Fibroblast of lung (primary cell): ENCODE measurements at regions not wholly inside any gene's neighbourhood (a gene's known extent, or its start where the extent isn't known, plus 50 kb on each side); places are given as distances from the start of the nearest gene placed in this dataset.

Source experiments
- EZH2 ChIP-seq: IDR thresholded peaks from 2 replicates; pipeline ENCODE4 v1.5.1; 2012; ENCODE audit warnings: low read length, control low read depth, mild to moderate bottlenecking; ENCODE audit errors: missing control alignments
- TF ChIP-seq, protein P1 (sequence below), 2 donors: IDR thresholded peaks in 1 of 2; conservative IDR thresholded peaks in 1 of 2; 1 replicate in 1 of 2; 2 replicates in 1 of 2; pipeline ENCODE4 v1.5.1; 2011 to 2012; ENCODE audit warnings: low read length in 2 of 2, control low read depth in 1 of 2, inconsistent platforms in 1 of 2, low read depth in 1 of 2, mild to moderate bottlenecking in 1 of 2

DNA sequence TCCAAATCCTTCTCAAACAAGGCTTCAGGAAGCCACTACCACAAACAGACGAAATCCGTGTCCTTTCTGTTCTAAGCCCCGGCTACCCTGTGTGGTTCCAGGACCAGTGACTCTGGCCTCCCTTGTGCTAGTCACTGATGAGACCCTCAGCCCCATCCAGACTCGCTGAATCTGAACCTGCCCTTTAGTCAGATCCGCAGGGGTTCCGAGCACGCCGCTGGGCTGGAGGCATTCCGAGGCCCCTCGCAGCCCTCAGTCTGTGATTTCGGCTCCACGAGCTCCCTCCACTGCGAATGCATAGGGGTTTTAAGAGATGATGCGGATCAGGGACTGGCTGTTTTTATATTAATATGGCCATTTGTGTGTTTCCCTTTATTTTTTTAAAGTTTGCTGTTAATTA is 292.7 kb downstream of the IRF8 start:
- TF ChIP-seq, protein P1, sequence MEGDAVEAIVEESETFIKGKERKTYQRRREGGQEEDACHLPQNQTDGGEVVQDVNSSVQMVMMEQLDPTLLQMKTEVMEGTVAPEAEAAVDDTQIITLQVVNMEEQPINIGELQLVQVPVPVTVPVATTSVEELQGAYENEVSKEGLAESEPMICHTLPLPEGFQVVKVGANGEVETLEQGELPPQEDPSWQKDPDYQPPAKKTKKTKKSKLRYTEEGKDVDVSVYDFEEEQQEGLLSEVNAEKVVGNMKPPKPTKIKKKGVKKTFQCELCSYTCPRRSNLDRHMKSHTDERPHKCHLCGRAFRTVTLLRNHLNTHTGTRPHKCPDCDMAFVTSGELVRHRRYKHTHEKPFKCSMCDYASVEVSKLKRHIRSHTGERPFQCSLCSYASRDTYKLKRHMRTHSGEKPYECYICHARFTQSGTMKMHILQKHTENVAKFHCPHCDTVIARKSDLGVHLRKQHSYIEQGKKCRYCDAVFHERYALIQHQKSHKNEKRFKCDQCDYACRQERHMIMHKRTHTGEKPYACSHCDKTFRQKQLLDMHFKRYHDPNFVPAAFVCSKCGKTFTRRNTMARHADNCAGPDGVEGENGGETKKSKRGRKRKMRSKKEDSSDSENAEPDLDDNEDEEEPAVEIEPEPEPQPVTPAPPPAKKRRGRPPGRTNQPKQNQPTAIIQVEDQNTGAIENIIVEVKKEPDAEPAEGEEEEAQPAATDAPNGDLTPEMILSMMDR (conservative IDR thresholded peaks at IDR 0.05 in 1 of 2, IDR thresholded peaks at IDR 0.05 in 1 of 2; ENCODE audit: low read depth in 1 of 2, low read length in 2 of 2): no peak
- TF ChIP-seq EZH2: no peak
